H1 (cell line): ENCODE measurements at regions not wholly inside any gene's neighbourhood (a gene's known extent, or its start where the extent isn't known, plus 50 kb on each side); places are given as distances from the start of the nearest gene placed in this dataset.

ENCODE experiments used
- CHD1 ChIP-seq: IDR thresholded peaks from 2 replicates; pipeline ENCODE4 v1.6.1; 2012; ENCODE audit warnings: low read depth, low read length, improper control_type of control experiment
- CHD7 ChIP-seq: fragments of 300-600 bp; sonication (generic); IDR thresholded peaks from 2 replicates; pipeline ENCODE4 v1.7.1; 2012; ENCODE audit warnings: low read length, moderate library complexity, mild to moderate bottlenecking, inconsistent platforms; ENCODE audit not compliant: insufficient replicate concordance
- HDAC2 ChIP-seq, 2 experiments: fragments of 300-600 bp in 1 of 2; sonication (generic) in 1 of 2; IDR thresholded peaks; 2 replicates each; pipeline ENCODE4 v1.6.1; 2011 to 2012; ENCODE audit warnings: low read depth in 2 of 2, low read length in 2 of 2, mild to moderate bottlenecking in 2 of 2, moderate library complexity in 2 of 2, borderline replicate concordance in 1 of 2, inconsistent platforms in 1 of 2
- MAFK ChIP-seq: IDR thresholded peaks from 2 replicates; pipeline ENCODE4 v1.6.1; 2012; ENCODE audit warnings: low read depth, mild to moderate bottlenecking, improper control_type of control experiment, low read length
- POU5F1 ChIP-seq: IDR thresholded peaks from 2 replicates; pipeline ENCODE4 v1.6.1; 2011; ENCODE audit warnings: low read depth, mild to moderate bottlenecking, low read length, moderate library complexity
- RAD21 ChIP-seq, 2 experiments: IDR thresholded peaks in 1 of 2; conservative IDR thresholded peaks in 1 of 2; 2 replicates each; pipeline ENCODE4 v1.6.1; 2011; ENCODE audit warnings: low read depth in 2 of 2, low read length in 2 of 2, improper control_type of control experiment in 1 of 2, inconsistent platforms in 1 of 2, mild to moderate bottlenecking in 1 of 2, moderate library complexity in 1 of 2
- RXRA ChIP-seq: IDR thresholded peaks from 2 replicates; pipeline ENCODE4 v1.6.1; 2011; ENCODE audit warnings: low read depth, mild to moderate bottlenecking, low read length, moderate library complexity; ENCODE audit not compliant: insufficient read depth
- SP2 ChIP-seq: IDR thresholded peaks from 2 replicates; pipeline ENCODE4 v1.6.1; 2012; ENCODE audit warnings: mild to moderate bottlenecking, low read length, inconsistent platforms
- TBP ChIP-seq: IDR thresholded peaks from 2 replicates; pipeline ENCODE4 v1.6.1; 2011; ENCODE audit warnings: low read depth, low read length, improper control_type of control experiment
- ZNF274 ChIP-seq: IDR thresholded peaks from 2 replicates; pipeline ENCODE4 v1.7.0; 2012; ENCODE audit warnings: low read length, borderline replicate concordance; ENCODE audit errors: extremely low read depth

DNA sequence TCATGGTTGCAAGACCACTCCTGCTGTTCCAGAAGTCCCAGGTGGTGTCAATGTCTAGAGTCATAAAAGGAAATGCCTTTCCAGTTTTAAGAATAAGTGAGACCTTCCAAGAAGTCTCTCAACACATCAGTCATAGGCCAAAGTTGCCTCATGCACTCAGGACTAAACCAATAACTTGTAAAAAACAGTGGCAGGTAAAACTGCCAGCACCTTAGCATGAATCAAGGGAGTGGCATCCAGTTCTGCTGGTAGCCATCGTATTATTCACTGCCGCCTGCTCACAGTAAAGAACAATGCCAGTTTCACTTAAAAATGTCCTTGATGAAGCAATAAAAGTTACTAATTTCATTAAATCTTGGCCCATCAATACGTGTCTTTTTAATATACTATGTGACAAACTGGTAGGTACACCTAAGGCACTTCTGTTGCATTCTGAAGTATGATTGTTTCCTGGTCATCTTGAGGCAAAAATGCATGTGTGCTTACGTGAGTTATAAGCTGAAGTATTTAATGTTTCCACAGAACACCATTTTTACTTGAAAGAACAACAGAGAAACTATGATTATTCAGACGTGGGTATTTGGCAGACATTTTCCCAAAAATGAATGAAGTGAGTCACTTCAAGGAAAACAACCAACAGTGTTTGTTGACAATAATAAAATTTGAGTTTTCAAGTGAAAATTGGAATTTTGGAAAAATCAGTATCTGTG, 125.2 kb upstream of the SNX19 start (continued):
- TF ChIP-seq CHD7 (no peak), TBP (no peak), CHD1 (no peak), SP2 (no peak), HDAC2 (IDR thresholded peaks at IDR 0.05; ENCODE audit: borderline replicate concordance in 1 of 2, low read depth in 2 of 2, low read length in 2 of 2) (no peak), RAD21 (IDR thresholded peaks at IDR 0.05 in 1 of 2, conservative IDR thresholded peaks at IDR 0.05 in 1 of 2; ENCODE audit: low read depth in 2 of 2, low read length in 2 of 2) (no peak), POU5F1 (no peak), RXRA (no peak), MAFK (no peak), ZNF274 (no peak)
